GM12872 (cell line): ENCODE measurements at regions not wholly inside any gene's neighbourhood (a gene's known extent, or its start where the extent isn't known, plus 50 kb on each side); places are given as distances from the start of the nearest gene placed in this dataset.

Experiments used
- TF ChIP-seq, protein P1 (sequence below): IDR thresholded peaks from 3 replicates; pipeline ENCODE4 v1.5.1; 2011; ENCODE audit warnings: low read depth, mild to moderate bottlenecking, low read length, moderate library complexity; ENCODE audit not compliant: insufficient read depth

DNA sequence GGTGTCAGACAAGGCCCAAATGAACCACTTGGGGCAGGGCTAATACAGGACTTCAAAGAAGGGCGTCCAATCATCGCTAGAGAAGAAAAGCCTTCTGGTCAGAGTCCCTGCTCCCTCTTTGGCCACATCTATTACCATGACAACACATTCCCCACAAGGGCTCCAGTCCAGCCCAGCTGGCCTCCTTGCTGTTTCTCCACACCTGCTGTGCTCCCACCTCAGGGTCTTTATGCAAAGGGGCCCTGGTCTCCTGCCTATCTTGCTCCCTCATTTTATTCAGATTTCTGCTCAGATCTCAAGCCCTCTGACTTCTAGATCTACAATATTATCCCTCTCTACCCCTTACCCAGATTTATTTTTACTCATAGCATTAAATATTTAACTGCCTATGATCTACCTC, 58.0 kb upstream of the KIRREL3 start:
- TF ChIP-seq, protein P1, sequence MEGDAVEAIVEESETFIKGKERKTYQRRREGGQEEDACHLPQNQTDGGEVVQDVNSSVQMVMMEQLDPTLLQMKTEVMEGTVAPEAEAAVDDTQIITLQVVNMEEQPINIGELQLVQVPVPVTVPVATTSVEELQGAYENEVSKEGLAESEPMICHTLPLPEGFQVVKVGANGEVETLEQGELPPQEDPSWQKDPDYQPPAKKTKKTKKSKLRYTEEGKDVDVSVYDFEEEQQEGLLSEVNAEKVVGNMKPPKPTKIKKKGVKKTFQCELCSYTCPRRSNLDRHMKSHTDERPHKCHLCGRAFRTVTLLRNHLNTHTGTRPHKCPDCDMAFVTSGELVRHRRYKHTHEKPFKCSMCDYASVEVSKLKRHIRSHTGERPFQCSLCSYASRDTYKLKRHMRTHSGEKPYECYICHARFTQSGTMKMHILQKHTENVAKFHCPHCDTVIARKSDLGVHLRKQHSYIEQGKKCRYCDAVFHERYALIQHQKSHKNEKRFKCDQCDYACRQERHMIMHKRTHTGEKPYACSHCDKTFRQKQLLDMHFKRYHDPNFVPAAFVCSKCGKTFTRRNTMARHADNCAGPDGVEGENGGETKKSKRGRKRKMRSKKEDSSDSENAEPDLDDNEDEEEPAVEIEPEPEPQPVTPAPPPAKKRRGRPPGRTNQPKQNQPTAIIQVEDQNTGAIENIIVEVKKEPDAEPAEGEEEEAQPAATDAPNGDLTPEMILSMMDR, result no peak

DNA sequence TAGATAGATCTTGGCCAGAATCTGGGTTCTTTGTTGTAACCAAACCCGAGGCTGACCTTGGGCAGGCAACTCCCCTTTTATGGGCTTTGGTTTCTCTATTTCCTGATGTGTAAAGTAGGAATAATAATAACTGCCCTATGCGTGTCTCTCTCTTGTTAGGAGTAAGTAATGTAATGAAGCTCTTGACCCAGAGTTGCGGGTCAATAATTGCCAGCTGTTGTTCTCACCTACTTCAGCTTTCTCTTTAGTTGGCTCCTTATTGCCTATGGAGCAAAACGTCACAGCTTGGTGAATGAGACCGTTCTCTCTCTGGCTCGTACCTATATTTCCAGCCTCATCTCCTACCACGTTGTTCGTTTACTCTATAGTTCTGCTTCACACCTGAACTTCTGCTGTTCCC, 56.6 kb upstream of the KIRREL3 start:
- TF ChIP-seq, protein P1, result no peak

DNA sequence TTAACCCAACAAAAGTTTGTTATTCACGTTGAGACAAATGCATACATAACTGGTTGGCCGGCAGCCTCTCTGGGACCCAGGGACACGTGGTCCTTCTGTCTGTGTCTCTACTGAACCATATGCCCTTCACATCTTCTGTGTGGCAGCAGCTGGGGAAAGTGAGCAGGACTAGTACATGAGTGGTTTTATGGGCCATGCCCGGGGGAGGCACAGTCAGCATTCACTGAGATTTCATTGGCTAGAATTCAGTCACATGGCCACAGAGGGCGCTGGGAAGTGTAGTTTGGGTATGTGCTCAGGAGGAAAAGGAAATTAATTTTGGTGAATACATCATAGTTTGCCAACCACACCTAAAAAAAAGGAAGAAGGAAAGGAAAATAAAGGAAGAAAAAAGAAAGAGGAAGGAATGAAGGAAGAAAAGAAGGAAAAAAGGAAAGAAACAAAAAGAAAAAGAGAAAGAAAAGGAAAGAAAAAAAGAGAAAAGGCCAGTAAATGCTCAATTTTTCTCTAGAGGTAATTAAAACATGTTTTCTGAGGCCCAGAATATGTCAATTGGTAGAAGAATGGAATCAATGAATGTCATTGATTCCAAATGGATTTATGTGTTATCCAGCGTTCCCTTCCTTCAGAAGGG, 55.9 kb upstream of the KIRREL3 start:
- TF ChIP-seq, protein P1, result no peak

DNA sequence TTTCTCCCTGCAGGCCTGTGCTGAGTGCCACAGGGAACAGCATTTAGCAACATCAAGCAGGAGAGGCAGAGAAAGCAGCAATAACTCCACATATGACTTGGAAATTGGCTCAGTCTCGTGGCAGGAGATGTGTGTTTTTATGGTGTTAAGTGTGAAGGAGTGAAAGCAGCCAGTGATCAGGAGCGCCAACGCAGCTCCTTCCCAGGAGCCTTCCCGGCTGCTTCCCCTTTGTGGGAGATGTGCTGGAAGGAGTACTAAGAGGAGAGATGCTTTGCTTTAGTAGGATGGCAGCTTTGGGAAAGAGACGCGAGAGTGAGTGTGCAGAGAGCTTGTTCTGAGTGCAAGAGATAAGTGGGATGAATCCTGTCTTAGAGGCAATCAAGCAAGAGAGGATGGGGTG, 54.7 kb upstream of the KIRREL3 start:
- TF ChIP-seq, protein P1, result no peak

DNA sequence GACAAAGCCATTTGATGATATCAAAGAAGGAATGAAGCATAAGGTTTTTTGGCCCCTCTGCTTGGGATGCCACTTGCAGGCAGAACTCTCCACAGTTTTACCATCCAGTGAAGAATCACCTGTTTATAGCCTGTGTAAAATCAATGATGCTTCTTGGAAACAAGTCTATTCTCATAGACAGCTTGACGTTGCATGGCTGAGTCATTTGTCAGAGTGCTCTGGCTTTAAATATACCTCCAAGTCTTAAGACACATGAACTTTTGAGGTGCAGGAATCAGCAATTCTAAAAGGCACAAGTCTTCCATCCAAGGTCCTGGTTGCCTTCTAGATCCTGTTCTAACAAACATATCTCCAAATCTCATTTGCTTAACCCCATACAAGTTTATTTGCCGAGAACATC, 53.6 kb upstream of the KIRREL3 start:
- TF ChIP-seq, protein P1, result no peak

DNA sequence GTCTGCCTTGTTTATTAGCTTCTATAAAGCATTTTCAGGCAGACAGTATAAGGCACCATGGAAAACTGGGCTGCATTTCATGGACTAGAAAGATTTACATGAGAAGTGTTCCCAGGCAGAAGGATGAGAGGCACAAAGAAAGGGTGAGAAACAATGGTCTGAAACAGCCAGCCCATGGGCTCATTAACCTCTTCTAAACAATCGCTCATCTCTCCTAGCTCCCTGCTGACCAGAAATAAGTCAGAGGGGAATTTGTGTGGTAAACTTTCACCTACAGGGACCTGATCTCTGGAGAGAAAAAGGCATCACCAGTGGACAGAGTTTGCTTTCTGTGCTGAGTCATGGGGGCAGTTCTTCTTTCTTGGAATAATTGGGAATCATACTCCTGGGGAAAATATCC, 51.8 kb upstream of the KIRREL3 start:
- TF ChIP-seq, protein P1, result no peak
